ENCODE measurements at regions not wholly inside any gene's neighbourhood (a gene's known extent, or its start where the extent isn't known, plus 50 kb on each side); places are given as distances from the start of the nearest gene placed in this dataset.

DNA sequence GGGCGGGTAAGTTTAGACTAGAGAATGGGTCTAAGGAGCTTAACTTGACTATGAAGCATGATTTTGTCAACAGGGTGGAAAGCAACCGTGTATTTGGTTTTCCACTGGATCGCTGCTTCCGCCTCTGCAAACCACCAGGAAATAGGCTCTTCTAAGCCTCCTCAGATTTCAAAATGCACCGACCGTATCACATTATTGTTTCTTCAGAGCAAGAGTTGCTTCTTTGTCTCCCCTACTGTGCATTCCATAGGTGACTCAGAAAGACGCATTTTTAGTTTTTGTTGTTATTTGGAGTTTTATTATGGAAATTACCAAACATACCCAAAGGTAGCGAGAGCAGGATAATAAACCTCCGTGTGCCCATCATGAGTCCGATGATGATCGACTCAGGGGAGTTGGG is 64.3 kb upstream of the RASD2 start:
- CTCF ChIA-PET: no interaction called here
- H3K36me3 ChIP-seq (replicated peaks in 1 of 2; ENCODE audit: control insufficient read depth in 1 of 2, insufficient read depth in 2 of 2, low read length in 1 of 2): no peaks in the 10 kb centered on the region
- H3K4me2 ChIP-seq: no peak overlapping the region
- no peak for DNase-seq
- TF ChIP-seq GATA2 (CRISPR knock-in tag; IDR thresholded peaks at IDR 0.05) (no peak), RFX5 (IDR thresholded peaks at IDR 0.05; ENCODE audit: low read length) (no peak), TCF12 (IDR thresholded peaks at IDR 0.05) (no peak), JUND (IDR thresholded peaks at IDR 0.05) (no peak), SIN3A (IDR thresholded peaks at IDR 0.05; ENCODE audit: borderline replicate concordance, low read depth, low read length) (no peak), NRF1 (IDR thresholded peaks at IDR 0.05; ENCODE audit: low read depth, low read length) (no peak), POLR2AphosphoS5 (IDR thresholded peaks at IDR 0.05; ENCODE audit: low read depth, low read length) (no peak), FOXJ3 (CRISPR knock-in tag; IDR thresholded peaks at IDR 0.05) (no peak), FOXM1 (IDR thresholded peaks at IDR 0.05; ENCODE audit: low read depth) (no peak), NFIC (IDR thresholded peaks at IDR 0.05; ENCODE audit: borderline replicate concordance) (no peak), CHD2 (IDR thresholded peaks at IDR 0.05; ENCODE audit: low read length, partially characterized antibody) (no peak)
- TF ChIP-seq, protein P1, sequence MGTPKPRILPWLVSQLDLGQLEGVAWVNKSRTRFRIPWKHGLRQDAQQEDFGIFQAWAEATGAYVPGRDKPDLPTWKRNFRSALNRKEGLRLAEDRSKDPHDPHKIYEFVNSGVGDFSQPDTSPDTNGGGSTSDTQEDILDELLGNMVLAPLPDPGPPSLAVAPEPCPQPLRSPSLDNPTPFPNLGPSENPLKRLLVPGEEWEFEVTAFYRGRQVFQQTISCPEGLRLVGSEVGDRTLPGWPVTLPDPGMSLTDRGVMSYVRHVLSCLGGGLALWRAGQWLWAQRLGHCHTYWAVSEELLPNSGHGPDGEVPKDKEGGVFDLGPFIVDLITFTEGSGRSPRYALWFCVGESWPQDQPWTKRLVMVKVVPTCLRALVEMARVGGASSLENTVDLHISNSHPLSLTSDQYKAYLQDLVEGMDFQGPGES (IDR thresholded peaks at IDR 0.05; ENCODE audit: low read depth, low read length): no peak
- TF ChIP-seq, protein P2, sequence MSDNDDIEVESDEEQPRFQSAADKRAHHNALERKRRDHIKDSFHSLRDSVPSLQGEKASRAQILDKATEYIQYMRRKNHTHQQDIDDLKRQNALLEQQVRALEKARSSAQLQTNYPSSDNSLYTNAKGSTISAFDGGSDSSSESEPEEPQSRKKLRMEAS (IDR thresholded peaks at IDR 0.05; ENCODE audit: low read depth): no peak
- no peaks in the 10 kb centered on the region for H3K79me2 ChIP-seq (ENCODE audit: insufficient read depth)
- H3K4me3 ChIP-seq (ENCODE audit: low read depth in 2 of 2, low read length in 1 of 2): no peak overlapping the region
- peaks cover 3% of the 10 kb centered on the region for H3F3A ChIP-seq (replicated peaks; ENCODE audit: insufficient read depth)
- POLR2A ChIA-PET: no interaction called here
- no peak overlapping the region for H3K27ac ChIP-seq (ENCODE audit: low read depth in 2 of 2, low read length in 1 of 2)
- peaks cover 24 to 47% of the 10 kb centered on the region in 2 experiments; a peak in 3 of 4 replicates for H3K4me1 ChIP-seq (ENCODE audit: control insufficient read depth in 1 of 2, insufficient read depth in 2 of 2, low read depth in 1 of 2, low read length in 1 of 2)
- no peaks in the 10 kb centered on the region for H4K20me1 ChIP-seq (ENCODE audit: insufficient read depth)
- no peak overlapping the region for H2AFZ ChIP-seq (ENCODE audit: low read depth)
- WGBS (ENCODE audit: low lambda C conversion rate): 82% methylated on average over 11 of the region's 11 CpGs
- H3K9ac ChIP-seq: no peak overlapping the region
- no peaks in the 10 kb centered on the region for H3K9me3 ChIP-seq
- H3K9me2 ChIP-seq: no peaks in the 10 kb centered on the region
- H3K27me3 ChIP-seq (ENCODE audit: insufficient read depth): no peaks in the 10 kb centered on the region

DNA sequence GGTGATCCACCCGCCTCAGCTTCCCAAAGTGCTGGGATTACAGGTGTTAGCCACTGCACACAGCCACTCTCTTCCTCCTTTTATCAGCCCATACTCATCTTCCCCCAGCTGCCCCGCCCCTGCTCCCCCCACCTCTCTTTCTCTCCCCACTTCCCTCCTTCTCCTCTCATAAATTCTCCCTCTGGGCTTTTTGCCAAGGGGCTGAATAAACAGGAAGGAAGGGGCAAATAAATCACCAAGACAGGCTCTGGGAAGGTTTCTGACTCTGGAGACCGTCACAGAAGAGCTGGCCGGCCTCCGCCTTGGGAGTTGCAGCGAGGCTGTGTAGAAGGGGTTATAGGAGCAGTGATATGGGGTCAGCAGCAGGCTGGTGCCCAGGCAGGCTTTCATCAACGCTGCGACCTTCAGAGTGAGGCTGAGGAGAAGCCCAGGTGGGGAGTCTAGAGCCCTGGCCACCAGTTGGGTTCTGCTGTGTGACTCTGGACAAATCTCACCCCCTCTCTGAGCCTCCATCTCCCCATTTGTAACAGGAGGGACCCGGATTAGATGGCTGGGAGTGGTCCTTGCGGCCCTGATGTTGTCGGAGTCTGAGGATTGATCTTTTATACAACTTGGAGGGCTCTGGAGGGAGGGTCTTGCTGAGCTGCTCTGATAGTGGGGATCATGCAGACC is 62.6 kb upstream of the RASD2 start:
- H3K4me3 ChIP-seq (ENCODE audit: low read depth in 2 of 2, low read length in 1 of 2): no peak overlapping the region
- POLR2A ChIA-PET: no interaction called here
- H3F3A ChIP-seq (replicated peaks; ENCODE audit: insufficient read depth): peaks cover 3% of the 10 kb centered on the region
- H3K9me3 ChIP-seq: no peaks in the 10 kb centered on the region
- peak; percentile 56 for DNase-seq
- CTCF ChIA-PET: interaction anchor here (1.1 to 1.2 kb wide), 2 partner anchors 18 to 36 kb away, joined by 3 to 4 read pairs; no protein-coding TSS in a partner anchor
- peak overlapping the region; percentile 47; the same call in 1 of the 2 replicates for H3K4me2 ChIP-seq
- no peaks in the 10 kb centered on the region for H4K20me1 ChIP-seq (ENCODE audit: insufficient read depth)
- H3K27ac ChIP-seq (ENCODE audit: low read depth in 2 of 2, low read length in 1 of 2): peak overlapping the region; percentile 50 to 61; a peak in 3 of 4 replicates
- no peaks in the 10 kb centered on the region for H3K9me2 ChIP-seq
- no peaks in the 10 kb centered on the region for H3K27me3 ChIP-seq (ENCODE audit: insufficient read depth)
- no peak overlapping the region for H2AFZ ChIP-seq (ENCODE audit: low read depth)
- peaks cover 24 to 47% of the 10 kb centered on the region in 2 experiments; a peak in 3 of 4 replicates for H3K4me1 ChIP-seq (ENCODE audit: control insufficient read depth in 1 of 2, insufficient read depth in 2 of 2, low read depth in 1 of 2, low read length in 1 of 2)
- no peaks in the 10 kb centered on the region for H3K79me2 ChIP-seq (ENCODE audit: insufficient read depth)
- H3K9ac ChIP-seq: no peak overlapping the region
- no peaks in the 10 kb centered on the region for H3K36me3 ChIP-seq (replicated peaks in 1 of 2; ENCODE audit: control insufficient read depth in 1 of 2, insufficient read depth in 2 of 2, low read length in 1 of 2)
- WGBS (ENCODE audit: low lambda C conversion rate): 38% methylated on average over 11 of the region's 11 CpGs
- TF ChIP-seq FOSL2 (IDR thresholded peaks at IDR 0.05; ENCODE audit: borderline replicate concordance, low read depth) (peak; percentile 56; the same call in 1 of the 2 replicates), RFX5 (IDR thresholded peaks at IDR 0.05; ENCODE audit: low read length) (no peak), NRF1 (IDR thresholded peaks at IDR 0.05; ENCODE audit: low read depth, low read length) (no peak), RCOR1 (IDR thresholded peaks at IDR 0.05; ENCODE audit: low read length) (0 out of 2 replicates have a peak, but pooled peaks have one; percentile 25), FOXJ3 (CRISPR knock-in tag; IDR thresholded peaks at IDR 0.05) (no peak)
- TF ChIP-seq, protein P3, sequence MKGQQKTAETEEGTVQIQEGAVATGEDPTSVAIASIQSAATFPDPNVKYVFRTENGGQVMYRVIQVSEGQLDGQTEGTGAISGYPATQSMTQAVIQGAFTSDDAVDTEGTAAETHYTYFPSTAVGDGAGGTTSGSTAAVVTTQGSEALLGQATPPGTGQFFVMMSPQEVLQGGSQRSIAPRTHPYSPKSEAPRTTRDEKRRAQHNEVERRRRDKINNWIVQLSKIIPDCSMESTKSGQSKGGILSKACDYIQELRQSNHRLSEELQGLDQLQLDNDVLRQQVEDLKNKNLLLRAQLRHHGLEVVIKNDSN (IDR thresholded peaks at IDR 0.05; ENCODE audit: borderline replicate concordance, low read depth): no peak
- TF ChIP-seq, protein P4, sequence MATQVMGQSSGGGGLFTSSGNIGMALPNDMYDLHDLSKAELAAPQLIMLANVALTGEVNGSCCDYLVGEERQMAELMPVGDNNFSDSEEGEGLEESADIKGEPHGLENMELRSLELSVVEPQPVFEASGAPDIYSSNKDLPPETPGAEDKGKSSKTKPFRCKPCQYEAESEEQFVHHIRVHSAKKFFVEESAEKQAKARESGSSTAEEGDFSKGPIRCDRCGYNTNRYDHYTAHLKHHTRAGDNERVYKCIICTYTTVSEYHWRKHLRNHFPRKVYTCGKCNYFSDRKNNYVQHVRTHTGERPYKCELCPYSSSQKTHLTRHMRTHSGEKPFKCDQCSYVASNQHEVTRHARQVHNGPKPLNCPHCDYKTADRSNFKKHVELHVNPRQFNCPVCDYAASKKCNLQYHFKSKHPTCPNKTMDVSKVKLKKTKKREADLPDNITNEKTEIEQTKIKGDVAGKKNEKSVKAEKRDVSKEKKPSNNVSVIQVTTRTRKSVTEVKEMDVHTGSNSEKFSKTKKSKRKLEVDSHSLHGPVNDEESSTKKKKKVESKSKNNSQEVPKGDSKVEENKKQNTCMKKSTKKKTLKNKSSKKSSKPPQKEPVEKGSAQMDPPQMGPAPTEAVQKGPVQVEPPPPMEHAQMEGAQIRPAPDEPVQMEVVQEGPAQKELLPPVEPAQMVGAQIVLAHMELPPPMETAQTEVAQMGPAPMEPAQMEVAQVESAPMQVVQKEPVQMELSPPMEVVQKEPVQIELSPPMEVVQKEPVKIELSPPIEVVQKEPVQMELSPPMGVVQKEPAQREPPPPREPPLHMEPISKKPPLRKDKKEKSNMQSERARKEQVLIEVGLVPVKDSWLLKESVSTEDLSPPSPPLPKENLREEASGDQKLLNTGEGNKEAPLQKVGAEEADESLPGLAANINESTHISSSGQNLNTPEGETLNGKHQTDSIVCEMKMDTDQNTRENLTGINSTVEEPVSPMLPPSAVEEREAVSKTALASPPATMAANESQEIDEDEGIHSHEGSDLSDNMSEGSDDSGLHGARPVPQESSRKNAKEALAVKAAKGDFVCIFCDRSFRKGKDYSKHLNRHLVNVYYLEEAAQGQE (IDR thresholded peaks at IDR 0.05; ENCODE audit: low read depth, low read length): no peak
- TF ChIP-seq, protein P5, sequence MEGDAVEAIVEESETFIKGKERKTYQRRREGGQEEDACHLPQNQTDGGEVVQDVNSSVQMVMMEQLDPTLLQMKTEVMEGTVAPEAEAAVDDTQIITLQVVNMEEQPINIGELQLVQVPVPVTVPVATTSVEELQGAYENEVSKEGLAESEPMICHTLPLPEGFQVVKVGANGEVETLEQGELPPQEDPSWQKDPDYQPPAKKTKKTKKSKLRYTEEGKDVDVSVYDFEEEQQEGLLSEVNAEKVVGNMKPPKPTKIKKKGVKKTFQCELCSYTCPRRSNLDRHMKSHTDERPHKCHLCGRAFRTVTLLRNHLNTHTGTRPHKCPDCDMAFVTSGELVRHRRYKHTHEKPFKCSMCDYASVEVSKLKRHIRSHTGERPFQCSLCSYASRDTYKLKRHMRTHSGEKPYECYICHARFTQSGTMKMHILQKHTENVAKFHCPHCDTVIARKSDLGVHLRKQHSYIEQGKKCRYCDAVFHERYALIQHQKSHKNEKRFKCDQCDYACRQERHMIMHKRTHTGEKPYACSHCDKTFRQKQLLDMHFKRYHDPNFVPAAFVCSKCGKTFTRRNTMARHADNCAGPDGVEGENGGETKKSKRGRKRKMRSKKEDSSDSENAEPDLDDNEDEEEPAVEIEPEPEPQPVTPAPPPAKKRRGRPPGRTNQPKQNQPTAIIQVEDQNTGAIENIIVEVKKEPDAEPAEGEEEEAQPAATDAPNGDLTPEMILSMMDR (IDR thresholded peaks at IDR 0.05): no peak
- TF ChIP-seq, protein P1 (IDR thresholded peaks at IDR 0.05; ENCODE audit: low read depth, low read length): no peak

All from SK-N-SH (cell line).